Fibroblast of lung (primary cell): ENCODE measurements at regions not wholly inside any gene's neighbourhood (a gene's known extent, or its start where the extent isn't known, plus 50 kb on each side); places are given as distances from the start of the nearest gene placed in this dataset.

ENCODE experiments used
- DNase-seq, 2 donors: peaks; one replicate each; pipeline versions ENCODE4 v3.0.0 to v3.0.0-alpha.2; 2010; ENCODE audit warnings: low read depth in 2 of 2
- H2AFZ ChIP-seq: 2 replicates; pipeline ENCODE4 v1.5.1; 2012; ENCODE audit warnings: low read length, control low read depth, inconsistent platforms
- H3K27ac ChIP-seq: 2 replicates; pipeline ENCODE4 v1.5.1; 2011; ENCODE audit warnings: low read length, control low read depth; ENCODE audit not compliant: insufficient read depth
- H3K27me3 ChIP-seq: 2 replicates; pipeline ENCODE4 v1.5.1; 2011; ENCODE audit warnings: mild to moderate bottlenecking, low read length; ENCODE audit not compliant: control insufficient read depth, insufficient read depth
- H3K36me3 ChIP-seq: 2 replicates; pipeline ENCODE4 v1.5.1; 2011; ENCODE audit warnings: low read length; ENCODE audit not compliant: control insufficient read depth, insufficient read depth
- H3K4me1 ChIP-seq: 2 replicates; pipeline ENCODE4 v1.5.1; 2011; ENCODE audit warnings: low read length; ENCODE audit not compliant: control insufficient read depth, insufficient read depth; ENCODE audit errors: extremely low read depth
- H3K4me2 ChIP-seq: 2 replicates; pipeline ENCODE4 v1.5.1; 2011; ENCODE audit warnings: low read length, control low read depth; ENCODE audit not compliant: insufficient read depth; ENCODE audit errors: extremely low read depth
- H3K4me3 ChIP-seq, 4 experiments: fragments of 200-600 bp in 1 of 4; sonication (generic) in 1 of 4; replicated peaks in 1 of 4; 2 replicates each; pipeline ENCODE4 v1.5.1; 2011 to 2016; ENCODE audit warnings: low read length in 4 of 4, low read depth in 3 of 4, mild to moderate bottlenecking in 3 of 4, control low read depth in 2 of 4, inconsistent platforms in 1 of 4, mixed read lengths in 1 of 4; ENCODE audit not compliant: insufficient read depth in 1 of 4; ENCODE audit errors: control extremely low read depth in 1 of 4
- H3K79me2 ChIP-seq: 2 replicates; pipeline ENCODE4 v1.5.1; 2012; ENCODE audit warnings: mild to moderate bottlenecking, low read length, inconsistent platforms; ENCODE audit not compliant: control insufficient read depth, insufficient read depth
- H3K9ac ChIP-seq: 2 replicates; pipeline ENCODE4 v1.5.1; 2011; ENCODE audit warnings: mild to moderate bottlenecking, low read length, control low read depth; ENCODE audit not compliant: insufficient read depth
- H3K9me3 ChIP-seq: 2 replicates; pipeline ENCODE4 v1.5.1; 2012; ENCODE audit warnings: low read depth, low read length; ENCODE audit not compliant: control insufficient read depth, insufficient read depth
- H4K20me1 ChIP-seq: 2 replicates; pipeline ENCODE4 v1.5.1; 2011; ENCODE audit warnings: low read length; ENCODE audit not compliant: control insufficient read depth, insufficient read depth; ENCODE audit errors: extremely low read depth
- CTCF ChIP-seq, 2 donors: IDR thresholded peaks in 1 of 2; conservative IDR thresholded peaks in 1 of 2; 1 replicate in 1 of 2; 2 replicates in 1 of 2; pipeline ENCODE4 v1.5.1; 2011 to 2012; ENCODE audit warnings: low read length in 2 of 2, control low read depth in 1 of 2, inconsistent platforms in 1 of 2, low read depth in 1 of 2, mild to moderate bottlenecking in 1 of 2
- EZH2 ChIP-seq: IDR thresholded peaks from 2 replicates; pipeline ENCODE4 v1.5.1; 2012; ENCODE audit warnings: low read length, control low read depth, mild to moderate bottlenecking; ENCODE audit errors: missing control alignments

- no peak overlapping the region for H3K4me2 ChIP-seq
- H3K4me1 ChIP-seq: peaks cover 3% of the 10 kb centered on the region
- DNase-seq: no peak
- H3K36me3 ChIP-seq: no peaks in the 10 kb centered on the region
- H3K9ac ChIP-seq: no peak overlapping the region
- H3K4me3 ChIP-seq: no peak overlapping the region
- no peaks in the 10 kb centered on the region for H3K79me2 ChIP-seq
- H3K27ac ChIP-seq: no peak overlapping the region
- no peaks in the 10 kb centered on the region for H4K20me1 ChIP-seq
- no peak for TF ChIP-seq CTCF (conservative IDR thresholded peaks at IDR 0.05 in 1 of 2, IDR thresholded peaks at IDR 0.05 in 1 of 2; ENCODE audit: low read depth in 1 of 2, low read length in 2 of 2)
- no peak for TF ChIP-seq EZH2
- no peaks in the 10 kb centered on the region for H3K9me3 ChIP-seq
- H3K27me3 ChIP-seq: no peaks in the 10 kb centered on the region
- H2AFZ ChIP-seq: no peak overlapping the region
Measured at GRCh38 chr18:46279673-46280072, 175.5 kb downstream of the HAUS1 start.

GRCh38 chr18:46281185-46282176 is 177.3 kb downstream of the HAUS1 start:
- Histone ChIP-seq H3K9ac (no peak overlapping the region), H4K20me1 (no peaks in the 10 kb centered on the region), H3K27me3 (no peaks in the 10 kb centered on the region)

More at GRCh38 chr18:46281185-46282176, 177.3 kb downstream of the HAUS1 start:
- Histone ChIP-seq H3K9me3 (no peaks in the 10 kb centered on the region), H3K36me3 (no peaks in the 10 kb centered on the region), H3K4me3 (no peak overlapping the region), H2AFZ (no peak overlapping the region), H3K79me2 (no peaks in the 10 kb centered on the region), H3K4me1 (peaks cover 3% of the 10 kb centered on the region), H3K27ac (no peak overlapping the region), H3K4me2 (no peak overlapping the region)
- TF ChIP-seq CTCF (conservative IDR thresholded peaks at IDR 0.05 in 1 of 2, IDR thresholded peaks at IDR 0.05 in 1 of 2; ENCODE audit: low read depth in 1 of 2, low read length in 2 of 2) (peak; percentile 84 to 94), EZH2 (no peak)
- peak; percentile 62 to 76 for DNase-seq
